ENCODE measurements at regions not wholly inside any gene's neighbourhood (a gene's known extent, or its start where the extent isn't known, plus 50 kb on each side); places are given as distances from the start of the nearest gene placed in this dataset.

DNA sequence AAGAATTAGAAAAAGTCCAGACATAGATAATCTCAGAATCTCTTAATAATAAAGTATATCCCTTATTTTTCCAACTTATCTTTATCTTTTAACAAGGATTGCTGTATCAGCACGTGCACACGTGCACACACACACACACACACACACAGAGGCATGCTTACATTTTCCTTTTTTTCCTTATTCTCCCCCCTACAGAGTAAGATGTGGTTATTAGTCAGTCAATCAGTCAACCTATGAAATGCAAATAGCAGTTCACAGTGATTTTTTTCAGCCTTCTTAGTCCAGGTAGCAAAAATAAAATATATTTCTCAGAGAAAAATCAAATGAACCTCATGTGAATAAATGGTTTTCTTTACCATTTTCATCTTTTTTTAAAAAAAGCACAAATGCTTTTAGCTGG is 506.2 kb upstream of the SLC39A10 start:
- TF ChIP-seq EGR1 (IDR thresholded peaks at IDR 0.05) = no peak
- no peak for TF ChIP-seq TEAD4 (IDR thresholded peaks at IDR 0.05)
- TF ChIP-seq RAD21 (IDR thresholded peaks at IDR 0.05; ENCODE audit: low read depth) = no peak
- TF ChIP-seq TCF12 (IDR thresholded peaks at IDR 0.05; ENCODE audit: low read depth) = no peak
- TF ChIP-seq, protein P1, sequence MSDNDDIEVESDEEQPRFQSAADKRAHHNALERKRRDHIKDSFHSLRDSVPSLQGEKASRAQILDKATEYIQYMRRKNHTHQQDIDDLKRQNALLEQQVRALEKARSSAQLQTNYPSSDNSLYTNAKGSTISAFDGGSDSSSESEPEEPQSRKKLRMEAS (IDR thresholded peaks at IDR 0.05) = no peak
- TF ChIP-seq, protein P2, sequence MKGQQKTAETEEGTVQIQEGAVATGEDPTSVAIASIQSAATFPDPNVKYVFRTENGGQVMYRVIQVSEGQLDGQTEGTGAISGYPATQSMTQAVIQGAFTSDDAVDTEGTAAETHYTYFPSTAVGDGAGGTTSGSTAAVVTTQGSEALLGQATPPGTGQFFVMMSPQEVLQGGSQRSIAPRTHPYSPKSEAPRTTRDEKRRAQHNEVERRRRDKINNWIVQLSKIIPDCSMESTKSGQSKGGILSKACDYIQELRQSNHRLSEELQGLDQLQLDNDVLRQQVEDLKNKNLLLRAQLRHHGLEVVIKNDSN (IDR thresholded peaks at IDR 0.05) = no peak
- TF ChIP-seq FOXM1 (IDR thresholded peaks at IDR 0.05; ENCODE audit: borderline replicate concordance, low read depth) = no peak
- TF ChIP-seq ZBTB7A (IDR thresholded peaks at IDR 0.05; ENCODE audit: low read depth) = no peak
- TF ChIP-seq NFIC (IDR thresholded peaks at IDR 0.05) = no peak
- no peak for TF ChIP-seq YY1 (IDR thresholded peaks at IDR 0.05; ENCODE audit: low read depth)

DNA sequence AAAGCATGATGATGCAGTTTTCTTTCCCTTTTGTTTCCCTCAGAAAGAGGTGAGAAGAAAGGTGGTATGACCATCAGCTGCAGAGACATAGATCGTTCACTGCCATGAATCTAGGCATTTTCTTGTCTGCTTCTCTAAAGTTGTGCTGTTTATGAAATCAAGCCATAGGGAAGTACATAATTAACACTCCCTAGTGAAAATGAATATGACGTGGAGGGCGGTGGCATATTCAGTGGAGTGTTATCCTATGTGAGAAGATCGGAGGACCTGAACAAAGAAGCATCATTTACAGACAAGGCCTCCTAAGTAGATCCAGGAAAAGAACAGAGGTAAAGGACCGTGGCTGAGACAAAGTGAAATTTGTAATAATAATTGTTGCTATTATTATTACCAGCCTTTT is 509.0 kb upstream of the SLC39A10 start:
- TF ChIP-seq YY1 (IDR thresholded peaks at IDR 0.05; ENCODE audit: low read depth) (no peak), TCF12 (IDR thresholded peaks at IDR 0.05; ENCODE audit: low read depth) (no peak), CREB1 (IDR thresholded peaks at IDR 0.05; ENCODE audit: low read depth) (no peak), EGR1 (IDR thresholded peaks at IDR 0.05) (no peak), TEAD4 (IDR thresholded peaks at IDR 0.05) (no peak), FOXM1 (IDR thresholded peaks at IDR 0.05; ENCODE audit: borderline replicate concordance, low read depth) (no peak)
- TF ChIP-seq, protein P3, sequence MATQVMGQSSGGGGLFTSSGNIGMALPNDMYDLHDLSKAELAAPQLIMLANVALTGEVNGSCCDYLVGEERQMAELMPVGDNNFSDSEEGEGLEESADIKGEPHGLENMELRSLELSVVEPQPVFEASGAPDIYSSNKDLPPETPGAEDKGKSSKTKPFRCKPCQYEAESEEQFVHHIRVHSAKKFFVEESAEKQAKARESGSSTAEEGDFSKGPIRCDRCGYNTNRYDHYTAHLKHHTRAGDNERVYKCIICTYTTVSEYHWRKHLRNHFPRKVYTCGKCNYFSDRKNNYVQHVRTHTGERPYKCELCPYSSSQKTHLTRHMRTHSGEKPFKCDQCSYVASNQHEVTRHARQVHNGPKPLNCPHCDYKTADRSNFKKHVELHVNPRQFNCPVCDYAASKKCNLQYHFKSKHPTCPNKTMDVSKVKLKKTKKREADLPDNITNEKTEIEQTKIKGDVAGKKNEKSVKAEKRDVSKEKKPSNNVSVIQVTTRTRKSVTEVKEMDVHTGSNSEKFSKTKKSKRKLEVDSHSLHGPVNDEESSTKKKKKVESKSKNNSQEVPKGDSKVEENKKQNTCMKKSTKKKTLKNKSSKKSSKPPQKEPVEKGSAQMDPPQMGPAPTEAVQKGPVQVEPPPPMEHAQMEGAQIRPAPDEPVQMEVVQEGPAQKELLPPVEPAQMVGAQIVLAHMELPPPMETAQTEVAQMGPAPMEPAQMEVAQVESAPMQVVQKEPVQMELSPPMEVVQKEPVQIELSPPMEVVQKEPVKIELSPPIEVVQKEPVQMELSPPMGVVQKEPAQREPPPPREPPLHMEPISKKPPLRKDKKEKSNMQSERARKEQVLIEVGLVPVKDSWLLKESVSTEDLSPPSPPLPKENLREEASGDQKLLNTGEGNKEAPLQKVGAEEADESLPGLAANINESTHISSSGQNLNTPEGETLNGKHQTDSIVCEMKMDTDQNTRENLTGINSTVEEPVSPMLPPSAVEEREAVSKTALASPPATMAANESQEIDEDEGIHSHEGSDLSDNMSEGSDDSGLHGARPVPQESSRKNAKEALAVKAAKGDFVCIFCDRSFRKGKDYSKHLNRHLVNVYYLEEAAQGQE (IDR thresholded peaks at IDR 0.05; ENCODE audit: low read depth) = no peak

DNA sequence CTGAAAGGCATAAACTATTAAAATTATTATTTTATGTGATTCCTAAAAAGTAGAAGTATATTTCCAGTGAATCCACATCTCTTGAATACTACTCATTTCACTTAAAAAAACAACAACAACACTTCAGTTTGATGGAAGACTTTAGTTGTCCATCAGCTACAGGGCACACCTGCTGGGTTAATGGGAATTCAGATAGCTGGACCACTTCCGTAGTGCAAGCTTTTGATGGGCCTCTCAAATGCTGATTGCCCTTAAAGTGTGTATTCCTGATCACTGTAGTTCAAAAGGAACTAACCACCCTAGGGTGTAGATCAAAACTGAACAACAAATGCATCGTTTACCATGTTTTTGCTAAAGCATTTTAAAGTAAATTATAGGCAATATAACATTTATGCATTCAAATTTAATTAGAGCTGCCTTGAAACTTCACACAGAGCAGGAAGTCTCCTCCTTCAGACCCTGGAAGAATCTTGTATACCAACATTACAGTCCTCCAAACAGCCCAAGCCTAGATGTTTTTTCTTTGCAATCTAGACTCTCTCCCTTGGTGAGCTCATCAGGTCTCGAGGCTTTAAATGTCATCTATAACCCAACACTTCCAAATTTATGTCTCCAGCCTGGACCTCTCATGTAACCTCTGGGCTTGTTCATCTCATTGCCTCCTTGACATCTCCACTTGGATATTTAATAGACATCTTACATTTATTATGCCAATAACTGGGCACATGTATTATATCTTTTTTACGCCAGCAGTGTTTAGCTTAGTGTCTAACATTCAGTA is 510.1 kb upstream of the SLC39A10 start:
- no peak for TF ChIP-seq EP300 (IDR thresholded peaks at IDR 0.05; ENCODE audit: borderline replicate concordance)
- TF ChIP-seq, protein P3 (IDR thresholded peaks at IDR 0.05; ENCODE audit: low read depth) = no peak
- no peak for TF ChIP-seq TAF1 (IDR thresholded peaks at IDR 0.05; ENCODE audit: low read depth)
- TF ChIP-seq, protein P1 (IDR thresholded peaks at IDR 0.05) = no peak
- no peak for TF ChIP-seq FOXM1 (IDR thresholded peaks at IDR 0.05; ENCODE audit: borderline replicate concordance, low read depth)
- TF ChIP-seq EGR1 (IDR thresholded peaks at IDR 0.05) = no peak
- TF ChIP-seq, protein P2 (IDR thresholded peaks at IDR 0.05) = no peak
- TF ChIP-seq CEBPB (IDR thresholded peaks at IDR 0.05) = no peak
- no peak for TF ChIP-seq ZBTB7A (IDR thresholded peaks at IDR 0.05; ENCODE audit: low read depth)
- TF ChIP-seq RAD21 (IDR thresholded peaks at IDR 0.05; ENCODE audit: low read depth) = no peak
- no peak for TF ChIP-seq TCF12 (IDR thresholded peaks at IDR 0.05; ENCODE audit: low read depth)
- TF ChIP-seq NFIC (IDR thresholded peaks at IDR 0.05) = no peak
- no peak for TF ChIP-seq CREB1 (IDR thresholded peaks at IDR 0.05; ENCODE audit: low read depth)
- no peak for TF ChIP-seq YY1 (IDR thresholded peaks at IDR 0.05; ENCODE audit: low read depth)
- TF ChIP-seq TEAD4 (IDR thresholded peaks at IDR 0.05) = no peak

DNA sequence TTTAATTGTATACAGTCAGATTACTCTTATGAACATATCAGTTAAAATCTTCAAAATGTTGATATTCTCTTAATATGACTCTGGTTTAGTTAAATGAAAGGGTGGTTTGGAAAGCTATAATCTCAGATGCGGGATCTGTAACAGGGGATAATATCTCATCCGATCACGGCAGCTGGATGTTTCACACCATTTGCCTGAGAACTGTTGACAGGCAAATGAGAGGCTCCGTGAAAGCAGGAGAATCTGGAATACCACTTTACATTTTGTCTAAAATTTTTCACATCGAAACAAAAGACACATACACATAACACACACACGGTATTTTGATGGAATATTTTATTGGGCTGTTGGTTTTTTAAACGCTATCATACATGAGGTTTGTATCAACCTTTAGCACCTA is 518.6 kb upstream of the SLC39A10 start:
- TF ChIP-seq, protein P3 (IDR thresholded peaks at IDR 0.05; ENCODE audit: low read depth) = no peak
- TF ChIP-seq EP300 (IDR thresholded peaks at IDR 0.05; ENCODE audit: borderline replicate concordance) = no peak
- no peak for TF ChIP-seq CREB1 (IDR thresholded peaks at IDR 0.05; ENCODE audit: low read depth)
- TF ChIP-seq TCF12 (IDR thresholded peaks at IDR 0.05; ENCODE audit: low read depth) = no peak
- TF ChIP-seq YY1 (IDR thresholded peaks at IDR 0.05; ENCODE audit: low read depth) = no peak
- no peak for TF ChIP-seq TEAD4 (IDR thresholded peaks at IDR 0.05)
- TF ChIP-seq, protein P1 (IDR thresholded peaks at IDR 0.05) = no peak
- TF ChIP-seq FOXM1 (IDR thresholded peaks at IDR 0.05; ENCODE audit: borderline replicate concordance, low read depth) = no peak
- TF ChIP-seq, protein P2 (IDR thresholded peaks at IDR 0.05) = no peak
- TF ChIP-seq ZBTB7A (IDR thresholded peaks at IDR 0.05; ENCODE audit: low read depth) = no peak
- no peak for TF ChIP-seq NFIC (IDR thresholded peaks at IDR 0.05)
- no peak for TF ChIP-seq RAD21 (IDR thresholded peaks at IDR 0.05; ENCODE audit: low read depth)
- TF ChIP-seq CEBPB (IDR thresholded peaks at IDR 0.05) = no peak
